ENCODE measurements at regions not wholly inside any gene's neighbourhood (a gene's known extent, or its start where the extent isn't known, plus 50 kb on each side); places are given as distances from the start of the nearest gene placed in this dataset.

DNA sequence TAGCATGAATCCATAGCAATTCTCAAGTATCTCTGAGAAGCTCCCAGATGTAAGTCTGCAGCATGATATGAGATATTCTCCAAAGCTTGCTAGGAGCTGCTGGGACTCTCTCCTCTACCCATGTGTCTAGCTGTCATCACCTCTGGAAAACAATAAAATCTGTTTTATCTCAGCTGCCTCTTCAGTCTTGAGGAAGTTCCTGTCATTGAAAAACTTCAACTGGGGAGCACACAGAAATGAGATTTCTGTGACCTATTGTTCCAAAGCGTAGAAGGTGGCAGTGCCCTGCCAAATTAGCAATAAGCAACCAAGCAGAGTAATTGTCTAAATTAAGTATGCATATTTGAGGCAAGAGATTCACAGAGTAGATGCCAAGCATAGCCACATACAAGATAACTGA is 1380.6 kb upstream of the RAG2 start:
- no peak for TF ChIP-seq CREM (IDR thresholded peaks at IDR 0.05; ENCODE audit: low read depth)
- TF ChIP-seq, protein P1, sequence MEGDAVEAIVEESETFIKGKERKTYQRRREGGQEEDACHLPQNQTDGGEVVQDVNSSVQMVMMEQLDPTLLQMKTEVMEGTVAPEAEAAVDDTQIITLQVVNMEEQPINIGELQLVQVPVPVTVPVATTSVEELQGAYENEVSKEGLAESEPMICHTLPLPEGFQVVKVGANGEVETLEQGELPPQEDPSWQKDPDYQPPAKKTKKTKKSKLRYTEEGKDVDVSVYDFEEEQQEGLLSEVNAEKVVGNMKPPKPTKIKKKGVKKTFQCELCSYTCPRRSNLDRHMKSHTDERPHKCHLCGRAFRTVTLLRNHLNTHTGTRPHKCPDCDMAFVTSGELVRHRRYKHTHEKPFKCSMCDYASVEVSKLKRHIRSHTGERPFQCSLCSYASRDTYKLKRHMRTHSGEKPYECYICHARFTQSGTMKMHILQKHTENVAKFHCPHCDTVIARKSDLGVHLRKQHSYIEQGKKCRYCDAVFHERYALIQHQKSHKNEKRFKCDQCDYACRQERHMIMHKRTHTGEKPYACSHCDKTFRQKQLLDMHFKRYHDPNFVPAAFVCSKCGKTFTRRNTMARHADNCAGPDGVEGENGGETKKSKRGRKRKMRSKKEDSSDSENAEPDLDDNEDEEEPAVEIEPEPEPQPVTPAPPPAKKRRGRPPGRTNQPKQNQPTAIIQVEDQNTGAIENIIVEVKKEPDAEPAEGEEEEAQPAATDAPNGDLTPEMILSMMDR (IDR thresholded peaks at IDR 0.05 in 2 of 3, conservative IDR thresholded peaks at IDR 0.05 in 1 of 3; ENCODE audit: control insufficient read depth in 2 of 3, extremely low read depth in 1 of 3, insufficient read depth in 1 of 3, low read depth in 3 of 3, low read length in 3 of 3), result no peak
- no peak for TF ChIP-seq POLR2A (IDR thresholded peaks at IDR 0.05; ENCODE audit: low read depth, low read length)
- no peak for TF ChIP-seq POLR2AphosphoS5 (IDR thresholded peaks at IDR 0.05; ENCODE audit: low read length)
- TF ChIP-seq MEF2A (IDR thresholded peaks at IDR 0.05; ENCODE audit: insufficient read depth, low read depth, low read length), result no peak
- TF ChIP-seq, protein P2, sequence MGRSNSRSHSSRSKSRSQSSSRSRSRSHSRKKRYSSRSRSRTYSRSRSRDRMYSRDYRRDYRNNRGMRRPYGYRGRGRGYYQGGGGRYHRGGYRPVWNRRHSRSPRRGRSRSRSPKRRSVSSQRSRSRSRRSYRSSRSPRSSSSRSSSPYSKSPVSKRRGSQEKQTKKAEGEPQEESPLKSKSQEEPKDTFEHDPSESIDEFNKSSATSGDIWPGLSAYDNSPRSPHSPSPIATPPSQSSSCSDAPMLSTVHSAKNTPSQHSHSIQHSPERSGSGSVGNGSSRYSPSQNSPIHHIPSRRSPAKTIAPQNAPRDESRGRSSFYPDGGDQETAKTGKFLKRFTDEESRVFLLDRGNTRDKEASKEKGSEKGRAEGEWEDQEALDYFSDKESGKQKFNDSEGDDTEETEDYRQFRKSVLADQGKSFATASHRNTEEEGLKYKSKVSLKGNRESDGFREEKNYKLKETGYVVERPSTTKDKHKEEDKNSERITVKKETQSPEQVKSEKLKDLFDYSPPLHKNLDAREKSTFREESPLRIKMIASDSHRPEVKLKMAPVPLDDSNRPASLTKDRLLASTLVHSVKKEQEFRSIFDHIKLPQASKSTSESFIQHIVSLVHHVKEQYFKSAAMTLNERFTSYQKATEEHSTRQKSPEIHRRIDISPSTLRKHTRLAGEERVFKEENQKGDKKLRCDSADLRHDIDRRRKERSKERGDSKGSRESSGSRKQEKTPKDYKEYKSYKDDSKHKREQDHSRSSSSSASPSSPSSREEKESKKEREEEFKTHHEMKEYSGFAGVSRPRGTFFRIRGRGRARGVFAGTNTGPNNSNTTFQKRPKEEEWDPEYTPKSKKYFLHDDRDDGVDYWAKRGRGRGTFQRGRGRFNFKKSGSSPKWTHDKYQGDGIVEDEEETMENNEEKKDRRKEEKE (IDR thresholded peaks at IDR 0.05), result no peak
- TF ChIP-seq TAF1 (IDR thresholded peaks at IDR 0.05; ENCODE audit: borderline replicate concordance, low read depth, low read length), result no peak
- TF ChIP-seq, protein P3, sequence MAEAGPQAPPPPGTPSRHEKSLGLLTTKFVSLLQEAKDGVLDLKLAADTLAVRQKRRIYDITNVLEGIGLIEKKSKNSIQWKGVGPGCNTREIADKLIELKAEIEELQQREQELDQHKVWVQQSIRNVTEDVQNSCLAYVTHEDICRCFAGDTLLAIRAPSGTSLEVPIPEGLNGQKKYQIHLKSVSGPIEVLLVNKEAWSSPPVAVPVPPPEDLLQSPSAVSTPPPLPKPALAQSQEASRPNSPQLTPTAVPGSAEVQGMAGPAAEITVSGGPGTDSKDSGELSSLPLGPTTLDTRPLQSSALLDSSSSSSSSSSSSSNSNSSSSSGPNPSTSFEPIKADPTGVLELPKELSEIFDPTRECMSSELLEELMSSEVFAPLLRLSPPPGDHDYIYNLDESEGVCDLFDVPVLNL (IDR thresholded peaks at IDR 0.05; ENCODE audit: low read depth, low read length), result no peak
- TF ChIP-seq, protein P4, sequence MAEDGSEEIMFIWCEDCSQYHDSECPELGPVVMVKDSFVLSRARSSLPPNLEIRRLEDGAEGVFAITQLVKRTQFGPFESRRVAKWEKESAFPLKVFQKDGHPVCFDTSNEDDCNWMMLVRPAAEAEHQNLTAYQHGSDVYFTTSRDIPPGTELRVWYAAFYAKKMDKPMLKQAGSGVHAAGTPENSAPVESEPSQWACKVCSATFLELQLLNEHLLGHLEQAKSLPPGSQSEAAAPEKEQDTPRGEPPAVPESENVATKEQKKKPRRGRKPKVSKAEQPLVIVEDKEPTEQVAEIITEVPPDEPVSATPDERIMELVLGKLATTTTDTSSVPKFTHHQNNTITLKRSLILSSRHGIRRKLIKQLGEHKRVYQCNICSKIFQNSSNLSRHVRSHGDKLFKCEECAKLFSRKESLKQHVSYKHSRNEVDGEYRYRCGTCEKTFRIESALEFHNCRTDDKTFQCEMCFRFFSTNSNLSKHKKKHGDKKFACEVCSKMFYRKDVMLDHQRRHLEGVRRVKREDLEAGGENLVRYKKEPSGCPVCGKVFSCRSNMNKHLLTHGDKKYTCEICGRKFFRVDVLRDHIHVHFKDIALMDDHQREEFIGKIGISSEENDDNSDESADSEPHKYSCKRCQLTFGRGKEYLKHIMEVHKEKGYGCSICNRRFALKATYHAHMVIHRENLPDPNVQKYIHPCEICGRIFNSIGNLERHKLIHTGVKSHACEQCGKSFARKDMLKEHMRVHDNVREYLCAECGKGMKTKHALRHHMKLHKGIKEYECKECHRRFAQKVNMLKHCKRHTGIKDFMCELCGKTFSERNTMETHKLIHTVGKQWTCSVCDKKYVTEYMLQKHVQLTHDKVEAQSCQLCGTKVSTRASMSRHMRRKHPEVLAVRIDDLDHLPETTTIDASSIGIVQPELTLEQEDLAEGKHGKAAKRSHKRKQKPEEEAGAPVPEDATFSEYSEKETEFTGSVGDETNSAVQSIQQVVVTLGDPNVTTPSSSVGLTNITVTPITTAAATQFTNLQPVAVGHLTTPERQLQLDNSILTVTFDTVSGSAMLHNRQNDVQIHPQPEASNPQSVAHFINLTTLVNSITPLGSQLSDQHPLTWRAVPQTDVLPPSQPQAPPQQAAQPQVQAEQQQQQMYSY (CRISPR knock-in tag; IDR thresholded peaks at IDR 0.05), result no peak

All from GM12878 (cell line).